Neuron (in vitro differentiated cells): ENCODE measurements at regions not wholly inside any gene's neighbourhood (a gene's known extent, or its start where the extent isn't known, plus 50 kb on each side); places are given as distances from the start of the nearest gene placed in this dataset.

Experiments
- H2AFZ ChIP-seq: one replicate; pipeline ENCODE4 v1.6.1; 2013; ENCODE audit warnings: low read depth, mild to moderate bottlenecking, inconsistent platforms, low read length, moderate library complexity
- H3K27me3 ChIP-seq: one replicate; pipeline ENCODE4 v1.6.1; 2013; ENCODE audit warnings: low read length; ENCODE audit not compliant: insufficient read depth
- H3K36me3 ChIP-seq: one replicate; pipeline ENCODE4 v1.6.1; 2013; ENCODE audit warnings: low read length; ENCODE audit not compliant: insufficient read depth
- H3K4me1 ChIP-seq: one replicate; pipeline ENCODE4 v1.6.1; 2013; ENCODE audit warnings: low read length; ENCODE audit not compliant: insufficient read depth
- H3K4me3 ChIP-seq: 2 replicates; pipeline ENCODE4 v1.5.1; 2013; ENCODE audit warnings: mild to moderate bottlenecking, low read length, moderate library complexity
- H3K9me3 ChIP-seq: one replicate; pipeline ENCODE4 v1.6.1; 2013; ENCODE audit warnings: low read length

GRCh38 chr12:67431411-67432020 lies 162.4 kb downstream of the CAND1 start:
- peaks cover 16% of the 10 kb centered on the region for H3K4me1 ChIP-seq
- no peak overlapping the region for H2AFZ ChIP-seq
- H3K4me3 ChIP-seq, result no peak overlapping the region
- H3K36me3 ChIP-seq, result no peaks in the 10 kb centered on the region
- no peaks in the 10 kb centered on the region for H3K27me3 ChIP-seq
- no peaks in the 10 kb centered on the region for H3K9me3 ChIP-seq

GRCh38 chr12:67433385-67434175 lies 164.4 kb downstream of the CAND1 start:
- Histone ChIP-seq H3K4me3 (no peak overlapping the region), H2AFZ (no peak overlapping the region), H3K36me3 (no peaks in the 10 kb centered on the region), H3K4me1 (peaks cover 2% of the 10 kb centered on the region), H3K27me3 (no peaks in the 10 kb centered on the region), H3K9me3 (no peaks in the 10 kb centered on the region)

- Histone ChIP-seq H3K27me3 (no peaks in the 10 kb centered on the region), H2AFZ (no peak overlapping the region), H3K36me3 (no peaks in the 10 kb centered on the region), H3K4me1 (peaks cover 2% of the 10 kb centered on the region), H3K9me3 (no peaks in the 10 kb centered on the region), H3K4me3 (no peak overlapping the region)
These were observed 165.7 kb downstream of the CAND1 start for GRCh38 chr12:67434671-67435370.

- no peaks in the 10 kb centered on the region for H3K9me3 ChIP-seq
- H3K27me3 ChIP-seq, result no peaks in the 10 kb centered on the region
- no peak overlapping the region for H2AFZ ChIP-seq
- H3K4me1 ChIP-seq, result peaks cover 2% of the 10 kb centered on the region
- H3K4me3 ChIP-seq, result no peak overlapping the region
- H3K36me3 ChIP-seq, result no peaks in the 10 kb centered on the region
These were observed 167.1 kb downstream of the CAND1 start for GRCh38 chr12:67436230-67436629.

GRCh38 chr12:67437011-67437410 lies 167.9 kb downstream of the CAND1 start:
- Histone ChIP-seq H3K4me3 (no peak overlapping the region), H3K4me1 (peaks cover 2% of the 10 kb centered on the region), H3K36me3 (no peaks in the 10 kb centered on the region), H2AFZ (no peak overlapping the region), H3K27me3 (no peaks in the 10 kb centered on the region), H3K9me3 (no peaks in the 10 kb centered on the region)

GRCh38 chr12:67439611-67440010 lies 170.5 kb downstream of the CAND1 start:
- H3K4me3 ChIP-seq, result no peak overlapping the region
- H3K36me3 ChIP-seq, result no peaks in the 10 kb centered on the region
- H2AFZ ChIP-seq, result no peak overlapping the region
- no peaks in the 10 kb centered on the region for H3K27me3 ChIP-seq
- peaks cover 2% of the 10 kb centered on the region for H3K4me1 ChIP-seq
- H3K9me3 ChIP-seq, result no peaks in the 10 kb centered on the region

GRCh38 chr12:67441736-67442346 lies 172.7 kb downstream of the CAND1 start:
- H3K9me3 ChIP-seq, result no peaks in the 10 kb centered on the region
- no peak overlapping the region for H2AFZ ChIP-seq
- no peaks in the 10 kb centered on the region for H3K27me3 ChIP-seq
- no peaks in the 10 kb centered on the region for H3K4me1 ChIP-seq
- H3K4me3 ChIP-seq, result no peak overlapping the region
- H3K36me3 ChIP-seq, result no peaks in the 10 kb centered on the region

- no peaks in the 10 kb centered on the region for H3K4me1 ChIP-seq
These were observed 173.2 kb downstream of the CAND1 start for GRCh38 chr12:67442347-67442841.

GRCh38 chr12:67442896-67443295 lies 173.7 kb downstream of the CAND1 start:
- H3K9me3 ChIP-seq, result no peaks in the 10 kb centered on the region
- H3K4me1 ChIP-seq, result no peaks in the 10 kb centered on the region
- H3K4me3 ChIP-seq, result no peak overlapping the region
- H2AFZ ChIP-seq, result no peak overlapping the region
- H3K36me3 ChIP-seq, result no peaks in the 10 kb centered on the region
- H3K27me3 ChIP-seq, result no peaks in the 10 kb centered on the region

More at GRCh38 chr12:67442347-67442841, 173.2 kb downstream of the CAND1 start:
- Histone ChIP-seq H3K4me3 (no peak overlapping the region), H3K9me3 (no peaks in the 10 kb centered on the region), H3K27me3 (no peaks in the 10 kb centered on the region), H3K36me3 (no peaks in the 10 kb centered on the region), H2AFZ (no peak overlapping the region)

- Histone ChIP-seq H2AFZ (no peak overlapping the region), H3K36me3 (no peaks in the 10 kb centered on the region), H3K4me1 (no peaks in the 10 kb centered on the region), H3K4me3 (no peak overlapping the region), H3K27me3 (no peaks in the 10 kb centered on the region), H3K9me3 (no peaks in the 10 kb centered on the region)
These were observed 175.4 kb downstream of the CAND1 start for GRCh38 chr12:67444542-67444941.

- Histone ChIP-seq H3K4me1 (no peaks in the 10 kb centered on the region), H3K27me3 (no peaks in the 10 kb centered on the region), H3K4me3 (no peak overlapping the region), H2AFZ (no peak overlapping the region), H3K36me3 (no peaks in the 10 kb centered on the region), H3K9me3 (no peaks in the 10 kb centered on the region)
These were observed 177.6 kb downstream of the CAND1 start for GRCh38 chr12:67446716-67447115.

GRCh38 chr12:67447180-67447579 lies 178.0 kb downstream of the CAND1 start:
- Histone ChIP-seq H3K27me3 (no peaks in the 10 kb centered on the region), H3K4me1 (no peaks in the 10 kb centered on the region), H3K4me3 (no peak overlapping the region), H3K9me3 (no peaks in the 10 kb centered on the region), H2AFZ (no peak overlapping the region), H3K36me3 (no peaks in the 10 kb centered on the region)

- no peak overlapping the region for H2AFZ ChIP-seq
- peaks cover 3% of the 10 kb centered on the region for H3K27me3 ChIP-seq
- no peak overlapping the region for H3K4me3 ChIP-seq
- no peaks in the 10 kb centered on the region for H3K36me3 ChIP-seq
- no peaks in the 10 kb centered on the region for H3K9me3 ChIP-seq
- no peaks in the 10 kb centered on the region for H3K4me1 ChIP-seq
These were observed 180.5 kb downstream of the CAND1 start for GRCh38 chr12:67449591-67450052.
